ENCODE measurements at regions not wholly inside any gene's neighbourhood (a gene's known extent, or its start where the extent isn't known, plus 50 kb on each side); places are given as distances from the start of the nearest gene placed in this dataset.

- TF ChIP-seq CTCF (IDR thresholded peaks at IDR 0.05; ENCODE audit: poor library complexity, severe bottlenecking) (no peak), EZH2 (IDR thresholded peaks at IDR 0.05; ENCODE audit: borderline replicate concordance, insufficient read depth, low read length, poor library complexity, severe bottlenecking) (no peak), POLR2AphosphoS5 (IDR thresholded peaks at IDR 0.05) (no peak), EP300 (conservative IDR thresholded peaks at IDR 0.05; ENCODE audit: poor library complexity, severe bottlenecking) (no peak)
These were observed 168.7 kb upstream of the FN1 start for GRCh38 chr2:215604606-215605005.

All from neural cell (in vitro differentiated cells).